Tibial nerve (tissue), 4 donors: ENCODE measurements at regions not wholly inside any gene's neighbourhood (a gene's known extent, or its start where the extent isn't known, plus 50 kb on each side); places are given as distances from the start of the nearest gene placed in this dataset.

Experiments used
- EP300 ChIP-seq, 2 donors: sonication (generic); formaldehyde crosslinking; IDR thresholded peaks; one replicate each; pipeline ENCODE4 v1.6.1; 2017; ENCODE audit warnings: antibody characterized with exemption in 2 of 2, mild to moderate bottlenecking in 1 of 2
- POLR2A ChIP-seq, 2 donors: fragments of 450-650 bp; IDR thresholded peaks; one replicate each; pipeline ENCODE4 v1.6.1; 2017; ENCODE audit warnings: antibody characterized with exemption in 2 of 2, mild to moderate bottlenecking in 2 of 2, moderate library complexity in 2 of 2
- TF ChIP-seq, protein P1 (sequence below), 5 experiments: fragments of 200-600 bp in 3 of 5; fragments of 450-650 bp in 2 of 5; sonication (generic) in 3 of 5; IDR thresholded peaks; one replicate each; pipeline ENCODE4 v1.5.1; 2016 to 2019; ENCODE audit warnings: antibody characterized with exemption in 5 of 5, mild to moderate bottlenecking in 3 of 5, moderate library complexity in 2 of 5

DNA sequence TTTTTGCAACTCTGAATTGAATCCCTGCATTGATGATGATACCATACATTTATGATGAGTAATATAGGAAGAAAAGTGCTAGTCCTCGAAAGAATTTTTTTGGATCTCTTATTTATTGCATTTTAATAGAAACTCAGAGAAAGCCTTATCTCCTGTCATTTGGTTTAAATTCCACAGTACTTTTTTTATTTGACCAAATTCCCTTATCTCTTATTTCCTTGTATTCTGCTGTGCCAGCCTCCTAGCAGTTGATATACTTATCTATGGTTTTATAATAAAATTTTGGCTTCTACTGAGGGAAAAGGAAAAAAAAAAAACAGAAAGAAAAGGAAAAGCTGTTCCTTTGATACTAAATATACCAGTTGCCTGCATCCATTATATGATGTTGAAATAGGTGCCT, 535.1 kb upstream of the NR2F2 start:
- TF ChIP-seq POLR2A (IDR thresholded peaks at IDR 0.05) (no peak), EP300 (IDR thresholded peaks at IDR 0.05) (no peak)
- TF ChIP-seq, protein P1, sequence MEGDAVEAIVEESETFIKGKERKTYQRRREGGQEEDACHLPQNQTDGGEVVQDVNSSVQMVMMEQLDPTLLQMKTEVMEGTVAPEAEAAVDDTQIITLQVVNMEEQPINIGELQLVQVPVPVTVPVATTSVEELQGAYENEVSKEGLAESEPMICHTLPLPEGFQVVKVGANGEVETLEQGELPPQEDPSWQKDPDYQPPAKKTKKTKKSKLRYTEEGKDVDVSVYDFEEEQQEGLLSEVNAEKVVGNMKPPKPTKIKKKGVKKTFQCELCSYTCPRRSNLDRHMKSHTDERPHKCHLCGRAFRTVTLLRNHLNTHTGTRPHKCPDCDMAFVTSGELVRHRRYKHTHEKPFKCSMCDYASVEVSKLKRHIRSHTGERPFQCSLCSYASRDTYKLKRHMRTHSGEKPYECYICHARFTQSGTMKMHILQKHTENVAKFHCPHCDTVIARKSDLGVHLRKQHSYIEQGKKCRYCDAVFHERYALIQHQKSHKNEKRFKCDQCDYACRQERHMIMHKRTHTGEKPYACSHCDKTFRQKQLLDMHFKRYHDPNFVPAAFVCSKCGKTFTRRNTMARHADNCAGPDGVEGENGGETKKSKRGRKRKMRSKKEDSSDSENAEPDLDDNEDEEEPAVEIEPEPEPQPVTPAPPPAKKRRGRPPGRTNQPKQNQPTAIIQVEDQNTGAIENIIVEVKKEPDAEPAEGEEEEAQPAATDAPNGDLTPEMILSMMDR (IDR thresholded peaks at IDR 0.05), result no peak
